Erythroblast (primary cell): ENCODE measurements at regions not wholly inside any gene's neighbourhood (a gene's known extent, or its start where the extent isn't known, plus 50 kb on each side); places are given as distances from the start of the nearest gene placed in this dataset.

ENCODE experiments used
- GATA1 ChIP-seq: IDR thresholded peaks from 2 replicates; pipeline ENCODE4 v1.6.1; 2011; ENCODE audit warnings: low read depth, mild to moderate bottlenecking, control low read depth, low read length, moderate library complexity
- POLR2A ChIP-seq: IDR thresholded peaks from 2 replicates; pipeline ENCODE4 v1.6.1; 2011; ENCODE audit warnings: mild to moderate bottlenecking, low read length

- TF ChIP-seq POLR2A (no peak), GATA1 (no peak)
These were observed 281.9 kb downstream of the DRD1 start for GRCh38 chr5:175162036-175162435.
